ENCODE measurements at regions not wholly inside any gene's neighbourhood (a gene's known extent, or its start where the extent isn't known, plus 50 kb on each side); places are given as distances from the start of the nearest gene placed in this dataset.

DNA sequence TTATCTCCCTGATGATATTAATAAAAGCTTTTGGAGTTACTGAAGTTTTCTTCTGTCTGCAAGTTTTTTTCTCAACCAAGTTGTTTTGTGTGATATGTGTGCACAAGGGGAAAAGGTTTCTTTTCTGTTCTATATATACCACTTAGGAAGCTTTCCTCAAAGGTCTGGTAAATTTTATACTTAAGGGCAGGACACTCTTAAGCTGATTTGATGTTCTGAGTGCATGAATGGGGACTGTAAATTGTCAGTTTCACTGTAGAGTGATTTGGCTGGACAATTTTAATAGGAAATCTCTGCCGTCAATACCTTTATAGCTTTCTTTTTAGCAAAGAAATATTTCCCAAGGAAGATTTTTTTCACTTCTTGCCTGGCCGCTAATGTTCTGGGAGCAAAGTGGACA lies 354.7 kb downstream of the TGFB2 start:
- Histone ChIP-seq H3K79me2 (ENCODE audit: low read length) (no peaks in the 10 kb centered on the region), H3K4me2 (ENCODE audit: low read depth, low read length) (no peak overlapping the region), H3K27ac (ENCODE audit: low read length) (no peak overlapping the region), H3K4me1 (ENCODE audit: low read length) (no peaks in the 10 kb centered on the region), H3F3A (ENCODE audit: insufficient read depth, low read length) (no peaks in the 10 kb centered on the region), H3K36me3 (replicated peaks; ENCODE audit: insufficient read depth, low read length) (no peaks in the 10 kb centered on the region), H3K9ac (ENCODE audit: low read length) (no peak overlapping the region), H3K9me3 (replicated peaks; ENCODE audit: insufficient read depth, low read length) (no peaks in the 10 kb centered on the region), H3K4me3 (ENCODE audit: low read length) (no peak overlapping the region), H4K20me1 (ENCODE audit: insufficient read depth, low read length) (no peaks in the 10 kb centered on the region), H3K27me3 (replicated peaks; ENCODE audit: insufficient read depth, low read length) (no peaks in the 10 kb centered on the region), H2AFZ (ENCODE audit: low read length) (no peak overlapping the region), H3K9me2 (replicated peaks; ENCODE audit: insufficient read depth, low read length) (no peaks in the 10 kb centered on the region)
- no peak for DNase-seq
- no peak for TF ChIP-seq EZH2 (optimal IDR thresholded peaks at IDR 0.05; ENCODE audit: low read depth, low read length)
- TF ChIP-seq, protein P1, sequence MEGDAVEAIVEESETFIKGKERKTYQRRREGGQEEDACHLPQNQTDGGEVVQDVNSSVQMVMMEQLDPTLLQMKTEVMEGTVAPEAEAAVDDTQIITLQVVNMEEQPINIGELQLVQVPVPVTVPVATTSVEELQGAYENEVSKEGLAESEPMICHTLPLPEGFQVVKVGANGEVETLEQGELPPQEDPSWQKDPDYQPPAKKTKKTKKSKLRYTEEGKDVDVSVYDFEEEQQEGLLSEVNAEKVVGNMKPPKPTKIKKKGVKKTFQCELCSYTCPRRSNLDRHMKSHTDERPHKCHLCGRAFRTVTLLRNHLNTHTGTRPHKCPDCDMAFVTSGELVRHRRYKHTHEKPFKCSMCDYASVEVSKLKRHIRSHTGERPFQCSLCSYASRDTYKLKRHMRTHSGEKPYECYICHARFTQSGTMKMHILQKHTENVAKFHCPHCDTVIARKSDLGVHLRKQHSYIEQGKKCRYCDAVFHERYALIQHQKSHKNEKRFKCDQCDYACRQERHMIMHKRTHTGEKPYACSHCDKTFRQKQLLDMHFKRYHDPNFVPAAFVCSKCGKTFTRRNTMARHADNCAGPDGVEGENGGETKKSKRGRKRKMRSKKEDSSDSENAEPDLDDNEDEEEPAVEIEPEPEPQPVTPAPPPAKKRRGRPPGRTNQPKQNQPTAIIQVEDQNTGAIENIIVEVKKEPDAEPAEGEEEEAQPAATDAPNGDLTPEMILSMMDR (IDR thresholded peaks at IDR 0.05; ENCODE audit: low read length): no peak
- TF ChIP-seq EZH2phosphoT487 (IDR thresholded peaks at IDR 0.05; ENCODE audit: low read length): no peak

DNA sequence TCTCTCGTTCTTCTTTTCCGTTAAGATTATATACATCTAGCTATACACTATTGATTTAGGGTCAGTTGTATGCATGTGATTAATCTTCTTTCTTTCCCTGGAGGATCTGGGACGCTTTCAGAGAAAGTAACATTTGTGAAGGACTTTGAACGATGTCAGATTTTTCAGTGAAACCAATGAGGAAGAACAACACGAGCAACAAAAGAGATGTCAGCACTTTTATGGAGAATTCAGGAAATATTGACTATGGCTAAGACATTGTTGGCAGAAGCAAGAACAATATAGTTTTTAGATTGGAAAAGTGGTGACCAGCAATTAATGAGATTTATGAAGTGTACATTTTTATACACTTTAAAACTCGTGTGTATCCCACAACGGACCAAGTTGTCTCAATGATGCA lies 355.5 kb downstream of the TGFB2 start:
- Histone ChIP-seq H2AFZ (ENCODE audit: low read length) (no peak overlapping the region), H3K4me2 (ENCODE audit: low read depth, low read length) (no peak overlapping the region), H3F3A (ENCODE audit: insufficient read depth, low read length) (no peaks in the 10 kb centered on the region), H4K20me1 (ENCODE audit: insufficient read depth, low read length) (no peaks in the 10 kb centered on the region), H3K27me3 (replicated peaks; ENCODE audit: insufficient read depth, low read length) (no peaks in the 10 kb centered on the region), H3K4me1 (ENCODE audit: low read length) (no peaks in the 10 kb centered on the region), H3K36me3 (replicated peaks; ENCODE audit: insufficient read depth, low read length) (no peaks in the 10 kb centered on the region), H3K9me3 (replicated peaks; ENCODE audit: insufficient read depth, low read length) (no peaks in the 10 kb centered on the region), H3K79me2 (ENCODE audit: low read length) (no peaks in the 10 kb centered on the region), H3K9ac (ENCODE audit: low read length) (no peak overlapping the region), H3K27ac (ENCODE audit: low read length) (no peak overlapping the region), H3K4me3 (ENCODE audit: low read length) (no peak overlapping the region), H3K9me2 (replicated peaks; ENCODE audit: insufficient read depth, low read length) (no peaks in the 10 kb centered on the region)
- TF ChIP-seq EZH2 (optimal IDR thresholded peaks at IDR 0.05; ENCODE audit: low read depth, low read length) (no peak), EZH2phosphoT487 (IDR thresholded peaks at IDR 0.05; ENCODE audit: low read length) (no peak)
- TF ChIP-seq, protein P1 (IDR thresholded peaks at IDR 0.05; ENCODE audit: low read length): no peak
- DNase-seq: no peak

DNA sequence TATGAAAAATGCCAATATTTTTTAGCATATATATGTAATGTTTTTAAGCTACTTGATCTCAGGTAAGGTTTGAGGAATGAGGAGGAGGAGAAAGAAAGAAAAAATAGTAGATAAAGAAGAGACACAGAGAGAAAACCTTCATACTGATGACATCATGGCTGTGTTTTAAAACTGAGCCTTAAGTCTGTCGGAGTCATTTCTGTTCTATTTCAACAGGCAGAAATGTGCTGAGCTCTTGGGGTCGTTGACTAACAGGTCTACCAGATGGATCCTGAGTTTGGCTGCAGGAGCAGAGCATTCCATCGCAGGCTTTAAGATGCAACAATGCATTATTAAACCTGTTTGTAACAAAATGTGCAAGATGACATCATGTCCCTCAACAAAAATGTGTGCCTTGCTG lies 356.0 kb downstream of the TGFB2 start:
- no peak overlapping the region for H3K4me3 ChIP-seq (ENCODE audit: low read length)
- H3K9me3 ChIP-seq (replicated peaks; ENCODE audit: insufficient read depth, low read length): no peaks in the 10 kb centered on the region
- no peaks in the 10 kb centered on the region for H3K27me3 ChIP-seq (replicated peaks; ENCODE audit: insufficient read depth, low read length)
- no peak overlapping the region for H3K27ac ChIP-seq (ENCODE audit: low read length)
- H4K20me1 ChIP-seq (ENCODE audit: insufficient read depth, low read length): no peaks in the 10 kb centered on the region
- H3K4me1 ChIP-seq (ENCODE audit: low read length): no peaks in the 10 kb centered on the region
- no peaks in the 10 kb centered on the region for H3K79me2 ChIP-seq (ENCODE audit: low read length)
- H3K36me3 ChIP-seq (replicated peaks; ENCODE audit: insufficient read depth, low read length): no peaks in the 10 kb centered on the region
- no peaks in the 10 kb centered on the region for H3K9me2 ChIP-seq (replicated peaks; ENCODE audit: insufficient read depth, low read length)
- H3K4me2 ChIP-seq (ENCODE audit: low read depth, low read length): no peak overlapping the region
- no peak for TF ChIP-seq EZH2phosphoT487 (IDR thresholded peaks at IDR 0.05; ENCODE audit: low read length)
- TF ChIP-seq EZH2 (optimal IDR thresholded peaks at IDR 0.05; ENCODE audit: low read depth, low read length): no peak
- no peak overlapping the region for H2AFZ ChIP-seq (ENCODE audit: low read length)
- DNase-seq: no peak
- H3K9ac ChIP-seq (ENCODE audit: low read length): no peak overlapping the region
- H3F3A ChIP-seq (ENCODE audit: insufficient read depth, low read length): no peaks in the 10 kb centered on the region

DNA sequence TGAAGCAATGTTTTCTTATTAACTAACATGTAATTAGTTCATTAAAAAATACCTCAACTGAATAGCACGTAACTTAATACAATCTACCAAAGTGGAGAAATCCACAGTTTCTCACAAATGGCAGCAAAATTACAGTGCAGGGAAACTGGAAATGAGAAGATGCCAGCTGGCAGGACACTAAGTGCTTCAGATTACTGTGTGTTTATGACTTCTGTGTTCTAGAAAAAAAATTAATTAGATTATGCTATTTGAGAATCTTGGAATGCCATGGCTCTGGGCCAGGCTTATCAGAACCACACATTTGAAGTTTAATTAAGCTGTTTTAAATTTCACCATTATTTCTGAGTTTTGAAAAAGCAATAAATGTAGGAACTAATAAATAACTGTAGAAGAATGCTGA lies 357.6 kb downstream of the TGFB2 start:
- Histone ChIP-seq H4K20me1 (ENCODE audit: insufficient read depth, low read length) (no peaks in the 10 kb centered on the region), H3K4me2 (ENCODE audit: low read depth, low read length) (no peak overlapping the region), H3K79me2 (ENCODE audit: low read length) (no peaks in the 10 kb centered on the region), H3F3A (ENCODE audit: insufficient read depth, low read length) (no peaks in the 10 kb centered on the region), H3K4me3 (ENCODE audit: low read length) (no peak overlapping the region), H3K9ac (ENCODE audit: low read length) (no peak overlapping the region), H3K36me3 (replicated peaks; ENCODE audit: insufficient read depth, low read length) (no peaks in the 10 kb centered on the region), H2AFZ (ENCODE audit: low read length) (no peak overlapping the region), H3K9me2 (replicated peaks; ENCODE audit: insufficient read depth, low read length) (no peaks in the 10 kb centered on the region), H3K4me1 (ENCODE audit: low read length) (no peaks in the 10 kb centered on the region), H3K27me3 (replicated peaks; ENCODE audit: insufficient read depth, low read length) (no peaks in the 10 kb centered on the region), H3K27ac (ENCODE audit: low read length) (no peak overlapping the region), H3K9me3 (replicated peaks; ENCODE audit: insufficient read depth, low read length) (no peaks in the 10 kb centered on the region)
- TF ChIP-seq, protein P1 (IDR thresholded peaks at IDR 0.05; ENCODE audit: low read length): no peak
- TF ChIP-seq EZH2 (optimal IDR thresholded peaks at IDR 0.05; ENCODE audit: low read depth, low read length): no peak
- no peak for TF ChIP-seq EZH2phosphoT487 (IDR thresholded peaks at IDR 0.05; ENCODE audit: low read length)
- DNase-seq: no peak

Measured in MM.1S (cell line).